Lower leg skin (tissue), 3 donors: ENCODE measurements at regions not wholly inside any gene's neighbourhood (a gene's known extent, or its start where the extent isn't known, plus 50 kb on each side); places are given as distances from the start of the nearest gene placed in this dataset.

Experiments used
- POLR2A ChIP-seq, 2 donors: fragments of 450-650 bp; IDR thresholded peaks; one replicate each; pipeline ENCODE4 v1.6.1; 2016 to 2017; ENCODE audit warnings: antibody characterized with exemption in 2 of 2, mild to moderate bottlenecking in 1 of 2, moderate library complexity in 1 of 2
- TF ChIP-seq, protein P1 (sequence below), 3 donors: fragments of 450-650 bp; IDR thresholded peaks; one replicate each; pipeline ENCODE4 v1.5.1; 2016; ENCODE audit warnings: antibody characterized with exemption in 3 of 3, mild to moderate bottlenecking in 3 of 3, moderate library complexity in 2 of 3

DNA sequence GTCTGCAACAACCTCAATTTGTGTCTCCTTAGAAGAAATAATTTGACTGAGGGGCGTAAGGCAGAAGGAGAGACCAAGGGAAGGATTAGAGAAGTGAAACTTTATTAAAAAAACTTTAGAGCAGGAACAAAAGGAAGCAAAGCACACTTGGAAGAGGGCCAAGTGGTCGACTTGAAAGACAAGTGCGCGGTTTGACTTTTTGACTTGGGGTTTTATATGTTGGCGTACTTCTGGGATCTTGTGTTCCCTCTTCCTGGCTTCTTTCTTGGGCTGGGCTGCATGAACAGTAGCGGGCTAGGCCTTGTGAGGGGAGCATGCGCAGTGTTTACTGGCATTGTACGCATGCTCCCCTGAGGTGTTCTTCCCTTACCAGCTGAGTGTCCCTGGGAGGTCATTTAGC, 369.3 kb upstream of the DCN start:
- TF ChIP-seq, protein P1, sequence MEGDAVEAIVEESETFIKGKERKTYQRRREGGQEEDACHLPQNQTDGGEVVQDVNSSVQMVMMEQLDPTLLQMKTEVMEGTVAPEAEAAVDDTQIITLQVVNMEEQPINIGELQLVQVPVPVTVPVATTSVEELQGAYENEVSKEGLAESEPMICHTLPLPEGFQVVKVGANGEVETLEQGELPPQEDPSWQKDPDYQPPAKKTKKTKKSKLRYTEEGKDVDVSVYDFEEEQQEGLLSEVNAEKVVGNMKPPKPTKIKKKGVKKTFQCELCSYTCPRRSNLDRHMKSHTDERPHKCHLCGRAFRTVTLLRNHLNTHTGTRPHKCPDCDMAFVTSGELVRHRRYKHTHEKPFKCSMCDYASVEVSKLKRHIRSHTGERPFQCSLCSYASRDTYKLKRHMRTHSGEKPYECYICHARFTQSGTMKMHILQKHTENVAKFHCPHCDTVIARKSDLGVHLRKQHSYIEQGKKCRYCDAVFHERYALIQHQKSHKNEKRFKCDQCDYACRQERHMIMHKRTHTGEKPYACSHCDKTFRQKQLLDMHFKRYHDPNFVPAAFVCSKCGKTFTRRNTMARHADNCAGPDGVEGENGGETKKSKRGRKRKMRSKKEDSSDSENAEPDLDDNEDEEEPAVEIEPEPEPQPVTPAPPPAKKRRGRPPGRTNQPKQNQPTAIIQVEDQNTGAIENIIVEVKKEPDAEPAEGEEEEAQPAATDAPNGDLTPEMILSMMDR (IDR thresholded peaks at IDR 0.05): no peak
- TF ChIP-seq POLR2A (IDR thresholded peaks at IDR 0.05): no peak
